Liver (tissue), 3 donors: ENCODE measurements at regions not wholly inside any gene's neighbourhood (a gene's known extent, or its start where the extent isn't known, plus 50 kb on each side); places are given as distances from the start of the nearest gene placed in this dataset.

Experiments
- GABPA ChIP-seq, 2 donors: IDR thresholded peaks in 1 of 2; conservative IDR thresholded peaks in 1 of 2; 2 replicates each; pipeline ENCODE4 v1.6.1; 2016; ENCODE audit warnings: antibody characterized with exemption in 2 of 2, mild to moderate bottlenecking in 1 of 2, moderate library complexity in 1 of 2
- TF ChIP-seq, protein P1 (sequence below): fragments of 150-350 bp; IDR thresholded peaks from 2 replicates; pipeline ENCODE4 v1.5.1; 2017; ENCODE audit warnings: improper control_type of control experiment, low read depth, low read length; ENCODE audit not compliant: missing input control
- donor health status: healthy.
- donor health status: healthy.

DNA sequence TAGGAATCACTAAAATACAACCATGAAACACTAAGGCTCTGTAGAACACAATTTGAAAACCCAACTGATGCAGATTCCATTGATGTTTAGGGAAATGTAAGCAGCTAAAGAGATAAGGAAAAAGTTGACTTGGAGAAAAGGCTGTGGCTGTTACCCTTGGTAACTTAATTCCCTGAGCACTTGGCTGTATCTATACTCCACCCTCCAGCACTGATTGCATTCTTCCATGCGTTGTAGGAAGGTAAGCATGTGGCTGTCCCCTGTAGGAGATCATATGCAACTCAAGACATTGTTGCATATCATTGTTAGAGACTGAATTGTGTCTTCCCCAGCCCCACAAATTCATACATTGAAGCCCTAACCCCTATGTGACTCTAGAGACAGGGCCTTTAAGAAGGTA lies 184.5 kb downstream of the CEMIP2 start:
- no peak for TF ChIP-seq GABPA (IDR thresholded peaks at IDR 0.05 in 1 of 2, conservative IDR thresholded peaks at IDR 0.05 in 1 of 2)
- TF ChIP-seq, protein P1, sequence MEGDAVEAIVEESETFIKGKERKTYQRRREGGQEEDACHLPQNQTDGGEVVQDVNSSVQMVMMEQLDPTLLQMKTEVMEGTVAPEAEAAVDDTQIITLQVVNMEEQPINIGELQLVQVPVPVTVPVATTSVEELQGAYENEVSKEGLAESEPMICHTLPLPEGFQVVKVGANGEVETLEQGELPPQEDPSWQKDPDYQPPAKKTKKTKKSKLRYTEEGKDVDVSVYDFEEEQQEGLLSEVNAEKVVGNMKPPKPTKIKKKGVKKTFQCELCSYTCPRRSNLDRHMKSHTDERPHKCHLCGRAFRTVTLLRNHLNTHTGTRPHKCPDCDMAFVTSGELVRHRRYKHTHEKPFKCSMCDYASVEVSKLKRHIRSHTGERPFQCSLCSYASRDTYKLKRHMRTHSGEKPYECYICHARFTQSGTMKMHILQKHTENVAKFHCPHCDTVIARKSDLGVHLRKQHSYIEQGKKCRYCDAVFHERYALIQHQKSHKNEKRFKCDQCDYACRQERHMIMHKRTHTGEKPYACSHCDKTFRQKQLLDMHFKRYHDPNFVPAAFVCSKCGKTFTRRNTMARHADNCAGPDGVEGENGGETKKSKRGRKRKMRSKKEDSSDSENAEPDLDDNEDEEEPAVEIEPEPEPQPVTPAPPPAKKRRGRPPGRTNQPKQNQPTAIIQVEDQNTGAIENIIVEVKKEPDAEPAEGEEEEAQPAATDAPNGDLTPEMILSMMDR, result no peak
